ENCODE measurements at regions not wholly inside any gene's neighbourhood (a gene's known extent, or its start where the extent isn't known, plus 50 kb on each side); places are given as distances from the start of the nearest gene placed in this dataset.

DNA sequence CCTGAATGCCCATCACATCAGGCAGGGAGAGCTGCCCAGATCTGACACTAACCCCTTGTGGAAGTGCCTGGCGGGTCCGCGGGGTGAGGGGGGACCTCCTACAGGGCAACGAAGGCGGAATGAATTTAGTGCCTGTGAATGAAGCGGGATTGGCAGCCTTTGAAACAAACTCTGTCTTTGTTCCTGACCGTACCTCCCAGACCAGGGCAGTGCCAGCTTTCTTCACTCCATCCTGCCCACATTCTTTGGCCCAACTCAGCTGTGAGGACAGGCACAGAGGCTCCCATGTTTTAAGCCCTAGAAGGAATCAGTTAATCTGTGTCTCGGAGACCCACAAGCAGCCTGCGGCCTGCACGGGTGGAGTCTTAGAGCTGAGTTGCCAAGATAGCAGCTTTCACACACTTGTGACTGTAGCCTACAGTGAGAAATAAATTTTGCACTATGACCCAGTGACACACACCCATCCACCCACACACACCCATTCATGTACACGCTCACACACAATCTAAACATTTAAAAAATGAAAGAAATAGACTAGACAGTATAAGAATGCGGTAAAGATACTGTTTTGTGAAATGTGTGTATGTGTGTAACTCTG lies 60.1 kb upstream of the USP24 start:
- Histone ChIP-seq H3K4me2 (ENCODE audit: low read depth, low read length, poor library complexity, severe bottlenecking) (no peak overlapping the region), H3K9me2 (replicated peaks; ENCODE audit: low read depth, low read length) (no peaks in the 10 kb centered on the region), H3K4me3 (ENCODE audit: low read length, poor library complexity, severe bottlenecking) (no peak overlapping the region), H3K36me3 (ENCODE audit: insufficient read depth, low read length) (no peaks in the 10 kb centered on the region), H3K27me3 (ENCODE audit: insufficient read depth, low read length, poor library complexity, severe bottlenecking) (no peaks in the 10 kb centered on the region), H3F3A (ENCODE audit: low read depth) (no peaks in the 10 kb centered on the region), H4K20me1 (ENCODE audit: insufficient read depth, low read length, poor library complexity, severe bottlenecking) (no peaks in the 10 kb centered on the region), H3K9me3 (ENCODE audit: insufficient read depth, low read depth, low read length) (no peaks in the 10 kb centered on the region), H2AFZ (ENCODE audit: low read length) (no peak overlapping the region), H3K9ac (ENCODE audit: low read depth, low read length, poor library complexity, severe bottlenecking) (no peak overlapping the region), H3K4me1 (ENCODE audit: insufficient read depth, low read length, poor library complexity, severe bottlenecking) (peaks cover 13% of the 10 kb centered on the region), H3K79me2 (ENCODE audit: insufficient read depth, low read length) (no peaks in the 10 kb centered on the region)
- TF ChIP-seq EZH2phosphoT487 (IDR thresholded peaks at IDR 0.05; ENCODE audit: borderline replicate concordance) (no peak), CTCF (conservative IDR thresholded peaks at IDR 0.05; ENCODE audit: low read length) (no peak)

DNA sequence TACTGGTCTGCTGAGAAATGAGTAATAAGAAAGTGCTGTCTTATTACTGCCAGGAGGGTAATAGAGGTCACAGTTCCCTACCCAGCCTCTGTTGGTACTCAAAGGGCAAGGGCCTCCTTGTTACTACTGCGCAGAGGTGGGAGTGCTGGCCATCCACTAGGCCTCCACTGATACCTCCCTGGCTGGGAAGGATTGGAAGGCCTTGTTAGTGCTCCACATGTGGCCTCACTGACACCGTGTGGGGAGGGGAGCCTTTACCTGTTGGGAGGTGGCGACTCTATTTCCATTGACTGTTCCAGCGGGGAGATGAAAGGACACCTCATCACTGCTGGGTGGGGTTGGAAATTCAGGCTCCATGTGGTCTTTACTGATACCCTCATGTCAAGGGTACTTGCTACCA lies 57.8 kb upstream of the USP24 start:
- Histone ChIP-seq H3K36me3 (ENCODE audit: insufficient read depth, low read length) (no peaks in the 10 kb centered on the region), H3F3A (ENCODE audit: low read depth) (no peaks in the 10 kb centered on the region), H3K4me3 (ENCODE audit: low read length, poor library complexity, severe bottlenecking) (no peak overlapping the region), H3K9me2 (replicated peaks; ENCODE audit: low read depth, low read length) (no peaks in the 10 kb centered on the region), H3K27me3 (ENCODE audit: insufficient read depth, low read length, poor library complexity, severe bottlenecking) (no peaks in the 10 kb centered on the region), H3K79me2 (ENCODE audit: insufficient read depth, low read length) (no peaks in the 10 kb centered on the region), H3K9ac (ENCODE audit: low read depth, low read length, poor library complexity, severe bottlenecking) (no peak overlapping the region), H4K20me1 (ENCODE audit: insufficient read depth, low read length, poor library complexity, severe bottlenecking) (no peaks in the 10 kb centered on the region), H3K4me2 (ENCODE audit: low read depth, low read length, poor library complexity, severe bottlenecking) (no peak overlapping the region), H3K9me3 (ENCODE audit: insufficient read depth, low read depth, low read length) (no peaks in the 10 kb centered on the region), H3K4me1 (ENCODE audit: insufficient read depth, low read length, poor library complexity, severe bottlenecking) (peaks cover 13% of the 10 kb centered on the region), H2AFZ (ENCODE audit: low read length) (no peak overlapping the region)
- TF ChIP-seq CTCF (conservative IDR thresholded peaks at IDR 0.05; ENCODE audit: low read length) (no peak), EZH2phosphoT487 (IDR thresholded peaks at IDR 0.05; ENCODE audit: borderline replicate concordance) (no peak)

Data from Loucy (cell line).